Peyer's patch (tissue), 4 donors: ENCODE measurements at regions not wholly inside any gene's neighbourhood (a gene's known extent, or its start where the extent isn't known, plus 50 kb on each side); places are given as distances from the start of the nearest gene placed in this dataset.
"Not testable (repeated sequence)": the region's sequence is repeated elsewhere in the genome, so short reads cannot be mapped to it uniquely, and the experiment has no call there.

Experiments
- CTCF ChIP-seq, 6 experiments: fragments of 450-650 bp in 4 of 6; fragments of 200-600 bp in 2 of 6; sonication (generic) in 1 of 6; IDR thresholded peaks; one replicate each; pipeline ENCODE4 v1.5.1; 2017 to 2019; ENCODE audit warnings: antibody characterized with exemption in 6 of 6, mild to moderate bottlenecking in 3 of 6, moderate library complexity in 1 of 6
- POLR2A ChIP-seq, 2 donors: fragments of 450-650 bp; IDR thresholded peaks; one replicate each; pipeline ENCODE4 v1.5.1; 2017; ENCODE audit warnings: antibody characterized with exemption in 2 of 2, mild to moderate bottlenecking in 2 of 2, moderate library complexity in 2 of 2

GRCh38 chr2:5206742-5207141 is 485.4 kb upstream of the SOX11 start:
- TF ChIP-seq CTCF, POLR2A (IDR thresholded peaks at IDR 0.05): not testable (repeated sequence)
